HG03097 (cell line): ENCODE measurements at regions not wholly inside any gene's neighbourhood (a gene's known extent, or its start where the extent isn't known, plus 50 kb on each side); places are given as distances from the start of the nearest gene placed in this dataset.
"Not testable (repeated sequence)": the region's sequence is repeated elsewhere in the genome, so short reads cannot be mapped to it uniquely, and the experiment has no call there.

Experiments
- ATAC-seq: cut with Tn5 transposase; IDR thresholded peaks from one replicate; pipeline ENCODE4 v1.9.1; 2021; ENCODE audit not compliant: unreplicated experiment, low FRiP score

DNA sequence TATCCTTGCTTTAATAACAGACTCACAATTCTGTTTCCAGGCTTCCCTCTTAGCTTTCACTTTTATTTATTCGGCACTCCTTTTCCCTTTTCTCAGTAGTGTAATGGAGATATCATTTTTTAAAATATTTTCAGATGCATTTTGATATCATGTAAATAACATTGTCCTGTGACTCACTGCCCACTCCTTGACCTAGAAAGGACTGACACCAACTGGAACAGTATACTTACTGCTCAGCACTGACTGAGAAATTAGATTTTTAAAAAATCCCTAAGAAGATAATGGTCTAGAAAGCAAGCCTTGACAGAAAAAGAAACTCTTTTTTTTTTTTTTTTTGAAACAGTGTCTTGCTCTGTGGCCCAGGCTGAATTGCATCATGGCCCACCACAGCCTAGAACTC is 118.0 kb upstream of the FSCB start:
- no peak for ATAC-seq

- ATAC-seq = no peak
Measured at GRCh38 chr14:44620121-44621019, 113.3 kb upstream of the FSCB start.

GRCh38 chr14:44616204-44616603 is 109.1 kb upstream of the FSCB start:
- no peak for ATAC-seq

GRCh38 chr14:44613061-44613712 is 106.1 kb upstream of the FSCB start:
- no peak for ATAC-seq

DNA sequence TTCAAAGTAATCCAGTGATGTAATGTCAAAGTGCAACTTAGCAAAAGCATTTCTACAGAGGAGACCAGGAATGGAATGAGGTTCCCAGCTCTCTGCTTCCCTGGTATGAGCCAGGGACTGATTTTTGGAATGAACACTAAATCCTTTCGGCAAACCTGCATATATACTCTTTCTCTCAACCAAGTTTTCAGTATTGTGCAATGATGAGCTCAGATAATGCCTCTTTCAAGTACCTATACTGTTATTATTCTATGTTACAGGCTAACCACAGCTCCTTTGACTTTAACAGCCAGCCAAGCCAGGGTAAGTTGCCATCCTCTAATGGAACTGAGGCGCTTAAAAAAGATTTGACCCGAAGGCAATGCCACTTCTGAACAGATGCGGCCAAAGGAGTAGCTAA is 104.9 kb upstream of the FSCB start:
- ATAC-seq = no peak

GRCh38 chr14:44609876-44610510 is 102.9 kb upstream of the FSCB start:
- ATAC-seq = no peak

DNA sequence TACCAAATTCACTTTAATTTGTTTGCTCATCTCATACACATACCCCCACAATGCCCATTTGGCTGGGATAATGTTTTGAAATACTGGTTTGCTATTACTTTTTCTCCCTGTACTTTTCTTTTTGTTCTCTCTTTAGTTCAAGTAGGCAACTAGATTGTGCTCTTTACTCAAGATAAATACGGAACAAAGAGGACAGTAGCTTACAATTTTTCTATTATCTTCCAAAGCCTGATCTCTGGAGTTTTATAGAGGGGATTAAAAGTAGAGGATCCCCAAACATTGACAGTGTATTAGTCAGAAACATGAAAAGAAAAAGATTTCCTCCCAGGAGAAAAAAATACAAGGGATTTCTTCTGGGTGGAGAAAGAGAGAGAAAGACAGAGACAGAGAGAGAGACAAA is 102.1 kb upstream of the FSCB start:
- ATAC-seq = no peak

DNA sequence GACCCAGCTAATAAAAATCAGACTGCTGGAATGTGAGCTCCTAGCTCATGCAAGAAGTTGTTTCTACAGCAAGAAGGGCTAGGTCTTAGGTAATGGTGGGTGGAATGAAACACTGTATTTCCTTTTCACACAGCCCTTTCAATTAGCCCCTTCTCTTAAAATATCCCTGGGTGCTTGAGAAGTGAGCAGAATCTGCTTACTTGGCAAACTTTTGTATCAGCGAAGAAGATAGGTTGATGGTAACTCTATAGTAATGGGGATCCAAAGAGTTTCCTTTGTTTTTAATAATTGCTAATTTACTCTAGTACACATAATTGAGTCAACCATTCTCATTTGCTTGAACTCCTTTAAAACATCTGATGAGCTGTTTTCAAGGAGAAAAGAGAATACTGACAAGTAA is 100.6 kb upstream of the FSCB start:
- ATAC-seq = no peak

GRCh38 chr14:44606576-44606975 is 99.5 kb upstream of the FSCB start:
- no peak for ATAC-seq

GRCh38 chr14:44601266-44601665 is 94.2 kb upstream of the FSCB start:
- not testable (repeated sequence) for ATAC-seq

DNA sequence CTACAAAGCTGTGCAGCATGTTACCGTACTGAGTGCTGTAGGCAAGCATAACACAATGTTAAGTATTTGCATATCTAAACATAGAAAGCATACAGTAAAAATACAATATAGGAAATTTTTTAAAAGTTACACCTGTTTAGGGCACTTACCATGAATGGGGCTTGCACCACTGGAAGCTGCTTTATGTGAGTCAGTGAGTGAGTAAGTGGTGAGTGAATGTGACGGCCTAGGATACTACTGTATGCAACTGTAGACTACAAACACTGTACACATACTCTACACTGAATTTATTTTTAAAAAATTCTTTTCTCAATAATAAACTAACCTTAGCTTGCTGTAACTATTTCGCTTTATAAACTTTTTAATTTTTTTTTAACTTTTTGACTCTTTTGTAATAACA is 82.1 kb upstream of the FSCB start:
- no peak for ATAC-seq

- no peak for ATAC-seq
Measured at GRCh38 chr14:44586910-44587309, 79.8 kb upstream of the FSCB start.

DNA sequence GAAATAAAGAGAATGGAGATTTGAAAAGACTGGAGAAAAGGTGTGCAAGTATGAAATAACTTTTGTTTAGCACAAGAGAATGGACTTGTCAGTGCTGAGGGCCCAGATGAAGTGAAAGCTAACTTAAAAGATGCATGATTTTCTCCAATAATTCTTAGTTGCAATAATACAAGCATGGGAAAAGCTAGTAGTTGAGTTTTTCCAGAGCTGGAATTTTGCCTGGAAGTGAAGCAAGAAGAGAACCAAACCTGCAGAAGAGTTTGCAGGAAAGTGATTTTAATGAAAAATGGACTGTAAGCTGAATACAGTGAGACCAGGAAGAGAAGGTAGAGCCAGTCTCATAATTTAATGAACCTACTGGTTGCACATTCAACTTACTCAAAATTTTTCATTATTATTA is 69.3 kb upstream of the FSCB start:
- no peak for ATAC-seq

GRCh38 chr14:44567997-44568396 is 60.9 kb upstream of the FSCB start:
- ATAC-seq = no peak

DNA sequence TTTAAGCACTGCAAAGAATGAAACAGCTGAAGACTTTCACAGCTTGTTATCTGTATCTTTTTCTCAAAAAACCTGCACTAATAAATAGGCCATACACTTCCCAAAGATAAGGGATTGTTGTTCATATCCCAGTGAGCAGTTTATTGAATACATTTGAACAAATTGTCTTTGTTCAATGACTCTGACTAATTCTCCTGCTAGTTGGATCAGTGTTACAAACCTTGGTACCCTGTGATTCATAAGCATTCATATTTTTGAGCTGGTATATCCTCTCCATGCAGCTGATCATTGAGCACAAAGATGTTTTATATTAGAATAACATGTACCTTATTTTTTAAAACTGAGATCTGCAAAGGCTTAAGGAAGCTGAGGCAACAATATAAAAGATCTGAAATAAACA is 58.9 kb upstream of the FSCB start:
- ATAC-seq = no peak

DNA sequence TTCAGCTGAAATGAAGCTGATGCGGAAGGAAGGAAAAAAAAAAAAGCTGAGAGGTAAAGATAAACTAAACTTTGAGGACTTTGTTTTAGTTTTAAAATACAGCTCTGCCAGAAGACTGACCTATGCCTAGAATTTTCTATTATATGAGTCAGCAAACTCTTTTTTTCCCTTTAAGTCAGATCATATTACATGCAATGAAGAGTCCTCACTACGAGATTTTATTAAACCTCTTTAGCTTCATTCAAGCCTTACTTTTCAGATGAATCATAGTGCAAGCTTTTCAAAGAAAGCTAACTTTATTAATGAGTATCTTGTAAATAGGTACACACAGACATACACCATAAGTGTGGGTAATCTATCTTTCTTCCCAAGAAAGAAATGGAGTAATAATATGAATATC is 57.8 kb upstream of the FSCB start:
- ATAC-seq = no peak
